SK-N-SH (cell line): ENCODE measurements at regions not wholly inside any gene's neighbourhood (a gene's known extent, or its start where the extent isn't known, plus 50 kb on each side); places are given as distances from the start of the nearest gene placed in this dataset.

Experiments
- CTCF ChIA-PET: fragments of 300-600, 350-600 bp; formaldehyde crosslinking; extraction: SDS; loops from one replicate; lab custom pipeline; 2021; lab: Yijun Ruan, JAX
- POLR2A ChIA-PET: fragments of 350-600 bp; sonication (Branson Sonifier 250); formaldehyde crosslinking; extraction: SDS; loops from one replicate; lab custom pipeline; 2020; ENCODE audit warnings: antibody characterized with exemption, inconsistent platforms; lab: Yijun Ruan, JAX
- DNase-seq: peaks from one replicate; pipeline ENCODE4 v3.0.0; 2012
- H2AFZ ChIP-seq: fragments of 200-600 bp; sonication (generic); 2 replicates; pipeline ENCODE4 v1.8.1; 2016; ENCODE audit warnings: antibody characterized with exemption, mild to moderate bottlenecking, low read depth
- H3F3A ChIP-seq: fragments of 200-600 bp; sonication (generic); replicated peaks from 2 replicates; pipeline ENCODE3; 2016; ENCODE audit warnings: antibody characterized with exemption, mild to moderate bottlenecking; ENCODE audit not compliant: insufficient read depth
- H3K27ac ChIP-seq, 2 experiments: fragments of 200-500 bp in 1 of 2; fragments of 200-600 bp in 1 of 2; sonication (Bioruptor generic) in 1 of 2; sonication (generic), shearing (Covaris generic) in 1 of 2; 2 replicates each; pipeline versions ENCODE4 v1.5.1 to v1.6.1; 2014 to 2016; ENCODE audit warnings: low read depth in 2 of 2, inconsistent platforms in 1 of 2, low read length in 1 of 2, mild to moderate bottlenecking in 1 of 2, mixed read lengths in 1 of 2
- H3K27me3 ChIP-seq: fragments of 200-600 bp; sonication (generic), shearing (Covaris generic); 2 replicates; pipeline ENCODE4 v1.6.1; 2016; ENCODE audit warnings: mixed run types; ENCODE audit not compliant: insufficient read depth
- H3K36me3 ChIP-seq, 2 experiments: fragments of 200-500 bp in 1 of 2; fragments of 200-600 bp in 1 of 2; sonication (Bioruptor generic) in 1 of 2; sonication (generic) in 1 of 2; replicated peaks in 1 of 2; 2 replicates each; pipeline versions ENCODE3 to v1.5.1; 2014 to 2016; ENCODE audit warnings: low read length in 1 of 2, mild to moderate bottlenecking in 1 of 2; ENCODE audit not compliant: insufficient read depth in 2 of 2, control insufficient read depth in 1 of 2
- H3K4me1 ChIP-seq, 2 experiments: fragments of 200-500 bp in 1 of 2; fragments of 200-600 bp in 1 of 2; sonication (Bioruptor generic) in 1 of 2; sonication (generic), shearing (Covaris generic) in 1 of 2; 2 replicates each; pipeline versions ENCODE4 v1.5.1 to v1.6.1; 2014 to 2016; ENCODE audit warnings: low read depth in 1 of 2, low read length in 1 of 2, mixed run types in 1 of 2; ENCODE audit not compliant: insufficient read depth in 2 of 2, control insufficient read depth in 1 of 2
- H3K4me2 ChIP-seq: fragments of 200-600 bp; sonication (generic), shearing (Covaris generic); 2 replicates; pipeline ENCODE4 v1.6.1; 2017; ENCODE audit warnings: mixed run types
- H3K4me3 ChIP-seq, 2 experiments: fragments of 200-500 bp in 1 of 2; fragments of 200-600 bp in 1 of 2; sonication (Bioruptor generic) in 1 of 2; sonication (generic), shearing (Covaris generic) in 1 of 2; 2 replicates each; pipeline versions ENCODE4 v1.5.1 to v1.8.1; 2014 to 2016; ENCODE audit warnings: low read depth in 2 of 2, inconsistent platforms in 1 of 2, low read length in 1 of 2, mild to moderate bottlenecking in 1 of 2, mixed read lengths in 1 of 2, moderate library complexity in 1 of 2
- H3K79me2 ChIP-seq: fragments of 200-600 bp; sonication (generic); 2 replicates; pipeline ENCODE4 v1.8.1; 2017; ENCODE audit warnings: mild to moderate bottlenecking; ENCODE audit not compliant: insufficient read depth
- H3K9ac ChIP-seq: fragments of 200-600 bp; sonication (generic); 2 replicates; pipeline ENCODE4 v1.6.1; 2017; ENCODE audit warnings: mixed run types
- H3K9me2 ChIP-seq: fragments of 200-600 bp; sonication (generic); 2 replicates; pipeline ENCODE4 v1.6.1; 2017; ENCODE audit warnings: mixed run types
- H3K9me3 ChIP-seq: fragments of 200-600 bp; sonication (generic); 2 replicates; pipeline ENCODE4 v1.6.1; 2017; ENCODE audit warnings: mixed run types, mild to moderate bottlenecking, moderate library complexity
- H4K20me1 ChIP-seq: fragments of 200-600 bp; sonication (generic); 2 replicates; pipeline ENCODE4 v1.6.1; 2017; ENCODE audit warnings: mild to moderate bottlenecking, mixed run types; ENCODE audit not compliant: insufficient read depth
- CHD2 ChIP-seq: fragments of 150-350 bp; IDR thresholded peaks from 2 replicates; pipeline ENCODE4 v1.6.1; 2018; ENCODE audit warnings: low read length; ENCODE audit not compliant: partially characterized antibody
- CTCF ChIP-seq: fragments of 200-600 bp; sonication (generic); IDR thresholded peaks from 2 replicates; pipeline ENCODE4 v1.6.1; 2017; ENCODE audit warnings: antibody characterized with exemption, mild to moderate bottlenecking, moderate library complexity
- EP300 ChIP-seq, 2 experiments: IDR thresholded peaks; 2 replicates each; pipeline versions ENCODE4 v1.4.0 to v1.6.1; 2012; ENCODE audit warnings: borderline replicate concordance in 1 of 2, low read depth in 1 of 2, low read length in 1 of 2
- FOXM1 ChIP-seq: IDR thresholded peaks from 2 replicates; pipeline ENCODE4 v1.4.0; 2012; ENCODE audit warnings: low read depth, mild to moderate bottlenecking
- GABPA ChIP-seq: IDR thresholded peaks from 2 replicates; pipeline ENCODE4 v1.4.0; 2012; ENCODE audit warnings: low read depth, mild to moderate bottlenecking
- IRF3 ChIP-seq: fragments of 150-350 bp; IDR thresholded peaks from 2 replicates; pipeline ENCODE4 v1.6.1; 2016; ENCODE audit warnings: mild to moderate bottlenecking, low read depth, low read length
- MAX ChIP-seq: IDR thresholded peaks from 2 replicates; pipeline ENCODE4 v1.4.0; 2012; ENCODE audit warnings: low read depth
- MEF2A ChIP-seq: IDR thresholded peaks from 2 replicates; pipeline ENCODE4 v1.4.0; 2012; ENCODE audit warnings: low read depth, borderline replicate concordance
- NFIC ChIP-seq: IDR thresholded peaks from 2 replicates; pipeline ENCODE4 v1.4.0; 2012; ENCODE audit warnings: borderline replicate concordance
- NRF1 ChIP-seq: IDR thresholded peaks from 2 replicates; pipeline ENCODE4 v1.6.1; 2012; ENCODE audit warnings: low read depth, mild to moderate bottlenecking, low read length
- RCOR1 ChIP-seq: fragments of 150-350 bp; IDR thresholded peaks from 2 replicates; pipeline ENCODE4 v1.6.1; 2017; ENCODE audit warnings: antibody characterized with exemption, low read length
- RFX5 ChIP-seq: IDR thresholded peaks from 2 replicates; pipeline ENCODE4 v1.6.1; 2012; ENCODE audit warnings: mild to moderate bottlenecking, improper control_type of control experiment, low read length
- SIN3A ChIP-seq: IDR thresholded peaks from 2 replicates; pipeline ENCODE4 v1.6.1; 2012; ENCODE audit warnings: low read depth, mild to moderate bottlenecking, low read length, moderate library complexity, borderline replicate concordance
- TAF1 ChIP-seq: IDR thresholded peaks from 2 replicates; pipeline ENCODE4 v1.6.1; 2012; ENCODE audit warnings: low read depth, mild to moderate bottlenecking, low read length, moderate library complexity, borderline replicate concordance
- ZBTB33 ChIP-seq: IDR thresholded peaks from 2 replicates; pipeline ENCODE4 v1.4.0; 2012; ENCODE audit warnings: low read depth, borderline replicate concordance
- WGBS: methylation state at CpG from one replicate; pipeline ENCODE4 v1.1.6; 2017; ENCODE audit warnings: low lambda C conversion rate; 5-methylcytosine and 5-hydroxymethylcytosine counted together

GRCh38 chr18:55866886-55867285, 278.9 kb upstream of the TCF4 start (continued):
- TF ChIP-seq ZBTB33 = no peak

GRCh38 chr18:55866006-55866405, 278.0 kb upstream of the TCF4 start:
- no peak overlapping the region for H2AFZ ChIP-seq
- H3K27me3 ChIP-seq = no peaks in the 10 kb centered on the region
- H3K4me2 ChIP-seq = no peak overlapping the region
- H3K9ac ChIP-seq = no peak overlapping the region
- TF ChIP-seq IRF3 (no peak), MAX (no peak), CTCF (no peak), RCOR1 (no peak), SIN3A (no peak), MEF2A (no peak), CHD2 (no peak), RFX5 (no peak), FOXM1 (no peak), EP300 (IDR thresholded peaks at IDR 0.05; ENCODE audit: borderline replicate concordance in 1 of 2, low read depth in 1 of 2, low read length in 1 of 2) (no peak), NRF1 (no peak), TAF1 (no peak), NFIC (no peak), GABPA (no peak)
- H3F3A ChIP-seq = peaks cover 10% of the 10 kb centered on the region
- no peaks in the 10 kb centered on the region for H3K9me2 ChIP-seq
- WGBS = 84% methylated on average over 7 of the region's 7 CpGs
- no peaks in the 10 kb centered on the region for H3K9me3 ChIP-seq
- ChIA-PET POLR2A (no interaction called here), CTCF (no interaction called here)
- H3K36me3 ChIP-seq = no peaks in the 10 kb centered on the region
- H3K79me2 ChIP-seq = no peaks in the 10 kb centered on the region
- H3K27ac ChIP-seq = no peak overlapping the region
- no peak overlapping the region for H3K4me3 ChIP-seq
- H4K20me1 ChIP-seq = no peaks in the 10 kb centered on the region
- no peak for DNase-seq
- peaks cover 8 to 24% of the 10 kb centered on the region in 2 experiments; a peak in 3 of 4 replicates for H3K4me1 ChIP-seq
